Lower leg skin (tissue), 3 donors: ENCODE measurements at regions not wholly inside any gene's neighbourhood (a gene's known extent, or its start where the extent isn't known, plus 50 kb on each side); places are given as distances from the start of the nearest gene placed in this dataset.

Source experiments
- CTCF ChIP-seq, 3 donors: fragments of 450-650 bp; IDR thresholded peaks; one replicate each; pipeline ENCODE4 v1.5.1; 2016; ENCODE audit warnings: antibody characterized with exemption in 3 of 3, mild to moderate bottlenecking in 3 of 3, moderate library complexity in 2 of 3
- POLR2A ChIP-seq, 2 donors: fragments of 450-650 bp; IDR thresholded peaks; one replicate each; pipeline ENCODE4 v1.6.1; 2016 to 2017; ENCODE audit warnings: antibody characterized with exemption in 2 of 2, mild to moderate bottlenecking in 1 of 2, moderate library complexity in 1 of 2

GRCh38 chr13:80134346-80134745 is 206.6 kb downstream of the SPRY2 start:
- TF ChIP-seq POLR2A (IDR thresholded peaks at IDR 0.05) (no peak), CTCF (IDR thresholded peaks at IDR 0.05) (no peak)
